ENCODE measurements at regions not wholly inside any gene's neighbourhood (a gene's known extent, or its start where the extent isn't known, plus 50 kb on each side); places are given as distances from the start of the nearest gene placed in this dataset.

DNA sequence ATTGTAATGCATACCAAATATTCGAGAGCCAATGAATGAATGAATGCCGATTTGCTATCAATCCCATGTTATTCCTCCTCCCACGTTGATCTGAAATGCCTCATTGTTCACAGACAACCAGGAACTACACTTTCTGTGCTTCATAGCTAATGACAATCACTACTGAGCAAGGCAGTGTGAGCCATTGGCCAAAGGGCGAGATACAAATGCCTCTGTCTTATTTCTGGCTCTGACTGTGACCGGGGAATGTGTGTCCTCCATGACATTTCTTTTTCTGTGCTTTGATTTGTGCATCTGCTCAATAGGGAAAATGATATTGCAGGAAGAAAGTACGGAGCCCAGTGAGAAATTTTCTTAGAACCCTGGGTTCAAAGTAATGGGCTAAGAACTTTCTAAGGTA, 217.1 kb downstream of the CXCL12 start:
- TF ChIP-seq POLR2AphosphoS5 (IDR thresholded peaks at IDR 0.05; ENCODE audit: low read depth, low read length) (no peak), RAD21 (IDR thresholded peaks at IDR 0.05; ENCODE audit: low read length) (no peak), MAX (IDR thresholded peaks at IDR 0.05; ENCODE audit: low read depth) (no peak), FOXJ3 (CRISPR knock-in tag; IDR thresholded peaks at IDR 0.05) (no peak)
- TF ChIP-seq, protein P1, sequence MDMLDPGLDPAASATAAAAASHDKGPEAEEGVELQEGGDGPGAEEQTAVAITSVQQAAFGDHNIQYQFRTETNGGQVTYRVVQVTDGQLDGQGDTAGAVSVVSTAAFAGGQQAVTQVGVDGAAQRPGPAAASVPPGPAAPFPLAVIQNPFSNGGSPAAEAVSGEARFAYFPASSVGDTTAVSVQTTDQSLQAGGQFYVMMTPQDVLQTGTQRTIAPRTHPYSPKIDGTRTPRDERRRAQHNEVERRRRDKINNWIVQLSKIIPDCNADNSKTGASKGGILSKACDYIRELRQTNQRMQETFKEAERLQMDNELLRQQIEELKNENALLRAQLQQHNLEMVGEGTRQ (IDR thresholded peaks at IDR 0.05; ENCODE audit: borderline replicate concordance, low read depth, low read length), result no peak
- TF ChIP-seq, protein P2, sequence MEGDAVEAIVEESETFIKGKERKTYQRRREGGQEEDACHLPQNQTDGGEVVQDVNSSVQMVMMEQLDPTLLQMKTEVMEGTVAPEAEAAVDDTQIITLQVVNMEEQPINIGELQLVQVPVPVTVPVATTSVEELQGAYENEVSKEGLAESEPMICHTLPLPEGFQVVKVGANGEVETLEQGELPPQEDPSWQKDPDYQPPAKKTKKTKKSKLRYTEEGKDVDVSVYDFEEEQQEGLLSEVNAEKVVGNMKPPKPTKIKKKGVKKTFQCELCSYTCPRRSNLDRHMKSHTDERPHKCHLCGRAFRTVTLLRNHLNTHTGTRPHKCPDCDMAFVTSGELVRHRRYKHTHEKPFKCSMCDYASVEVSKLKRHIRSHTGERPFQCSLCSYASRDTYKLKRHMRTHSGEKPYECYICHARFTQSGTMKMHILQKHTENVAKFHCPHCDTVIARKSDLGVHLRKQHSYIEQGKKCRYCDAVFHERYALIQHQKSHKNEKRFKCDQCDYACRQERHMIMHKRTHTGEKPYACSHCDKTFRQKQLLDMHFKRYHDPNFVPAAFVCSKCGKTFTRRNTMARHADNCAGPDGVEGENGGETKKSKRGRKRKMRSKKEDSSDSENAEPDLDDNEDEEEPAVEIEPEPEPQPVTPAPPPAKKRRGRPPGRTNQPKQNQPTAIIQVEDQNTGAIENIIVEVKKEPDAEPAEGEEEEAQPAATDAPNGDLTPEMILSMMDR (IDR thresholded peaks at IDR 0.05), result no peak
